ENCODE measurements at regions not wholly inside any gene's neighbourhood (a gene's known extent, or its start where the extent isn't known, plus 50 kb on each side); places are given as distances from the start of the nearest gene placed in this dataset.

GRCh38 chr16:64085296-64085695 lies 1036.6 kb downstream of the CDH11 start:
- TF ChIP-seq, protein P1, sequence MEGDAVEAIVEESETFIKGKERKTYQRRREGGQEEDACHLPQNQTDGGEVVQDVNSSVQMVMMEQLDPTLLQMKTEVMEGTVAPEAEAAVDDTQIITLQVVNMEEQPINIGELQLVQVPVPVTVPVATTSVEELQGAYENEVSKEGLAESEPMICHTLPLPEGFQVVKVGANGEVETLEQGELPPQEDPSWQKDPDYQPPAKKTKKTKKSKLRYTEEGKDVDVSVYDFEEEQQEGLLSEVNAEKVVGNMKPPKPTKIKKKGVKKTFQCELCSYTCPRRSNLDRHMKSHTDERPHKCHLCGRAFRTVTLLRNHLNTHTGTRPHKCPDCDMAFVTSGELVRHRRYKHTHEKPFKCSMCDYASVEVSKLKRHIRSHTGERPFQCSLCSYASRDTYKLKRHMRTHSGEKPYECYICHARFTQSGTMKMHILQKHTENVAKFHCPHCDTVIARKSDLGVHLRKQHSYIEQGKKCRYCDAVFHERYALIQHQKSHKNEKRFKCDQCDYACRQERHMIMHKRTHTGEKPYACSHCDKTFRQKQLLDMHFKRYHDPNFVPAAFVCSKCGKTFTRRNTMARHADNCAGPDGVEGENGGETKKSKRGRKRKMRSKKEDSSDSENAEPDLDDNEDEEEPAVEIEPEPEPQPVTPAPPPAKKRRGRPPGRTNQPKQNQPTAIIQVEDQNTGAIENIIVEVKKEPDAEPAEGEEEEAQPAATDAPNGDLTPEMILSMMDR (IDR thresholded peaks at IDR 0.05), result no peak
- TF ChIP-seq POLR2AphosphoS5 (IDR thresholded peaks at IDR 0.05), result no peak

All from stomach (tissue), 4 donors.